K562 (cell line): ENCODE measurements at regions not wholly inside any gene's neighbourhood (a gene's known extent, or its start where the extent isn't known, plus 50 kb on each side); places are given as distances from the start of the nearest gene placed in this dataset.

Experiments used
- ATF7 ChIP-seq: fragments of 450-650 bp; IDR thresholded peaks from 2 replicates; pipeline ENCODE4 v1.7.1; 2014; ENCODE audit warnings: mild to moderate bottlenecking, moderate library complexity
- CEBPG ChIP-seq, 3 experiments: fragments of 200-800 bp in 1 of 3; sonication (Bioruptor generic) in 1 of 3; sonication (generic) in 1 of 3; formaldehyde crosslinking in 1 of 3; IDR thresholded peaks in 2 of 3; conservative IDR thresholded peaks in 1 of 3; 2 replicates each; pipeline versions ENCODE4 v1.6.1 to v1.8.0; 2016 to 2022; ENCODE audit warnings: missing compliant biosample characterization in 2 of 3, missing genetic modification characterization in 2 of 3, mild to moderate bottlenecking in 1 of 3, missing genetic modification reagents in 1 of 3
- CUX1 ChIP-seq: fragments of 200-800 bp; sonication (Bioruptor generic); IDR thresholded peaks from 2 replicates; pipeline ENCODE4 v1.6.1; 2016; ENCODE audit warnings: missing genetic modification characterization, missing compliant biosample characterization
- ELF4 ChIP-seq: fragments of 450-650 bp; formaldehyde crosslinking; IDR thresholded peaks from 2 replicates; pipeline ENCODE4 v1.4.0; 2022; ENCODE audit warnings: missing genetic modification characterization
- HMBOX1 ChIP-seq: sonication (generic); IDR thresholded peaks from 2 replicates; pipeline ENCODE4 v1.6.1; 2016
- KDM2B ChIP-seq: fragments of 250-450 bp; sonication (Bioruptor Pico); IDR thresholded peaks from 2 replicates; pipeline ENCODE4 v1.8.0; 2021; ENCODE audit warnings: mild to moderate bottlenecking, moderate library complexity
- MCM2 ChIP-seq: fragments of 450-650 bp; IDR thresholded peaks from 2 replicates; pipeline ENCODE4 v1.6.1; 2017; ENCODE audit warnings: low read depth, mild to moderate bottlenecking
- MCM7 ChIP-seq, 2 experiments: fragments of 450-650 bp; IDR thresholded peaks; 2 replicates each; pipeline ENCODE4 v1.6.1; 2016 to 2018
- MTA1 ChIP-seq: fragments of 450-650 bp; IDR thresholded peaks from 2 replicates; pipeline ENCODE4 v1.6.1; 2017; ENCODE audit warnings: borderline replicate concordance
- NR0B1 ChIP-seq: fragments of 450-650 bp; IDR thresholded peaks from one replicate; pipeline ENCODE4 v1.6.1; 2018; ENCODE audit warnings: mild to moderate bottlenecking, moderate library complexity; ENCODE audit not compliant: partially characterized antibody
- RCOR1 ChIP-seq, 2 experiments: IDR thresholded peaks; 2 replicates each; pipeline ENCODE4 v1.6.1; 2012; ENCODE audit warnings: low read depth in 2 of 2, low read length in 2 of 2, borderline replicate concordance in 1 of 2, improper control_type of control experiment in 1 of 2
- SMAD4 ChIP-seq: fragments of 250-450 bp; sonication (Bioruptor Pico); conservative IDR thresholded peaks from 2 replicates; pipeline ENCODE4 v1.8.0; 2021; ENCODE audit warnings: inconsistent platforms, mild to moderate bottlenecking, moderate library complexity
- TFAP4 ChIP-seq: sonication (generic); formaldehyde crosslinking; IDR thresholded peaks from 2 replicates; pipeline ENCODE4 v1.8.0; 2022; ENCODE audit warnings: missing genetic modification reagents, mild to moderate bottlenecking, moderate library complexity, borderline replicate concordance
- TRIM28 ChIP-seq: fragments of 450-650 bp; IDR thresholded peaks from 2 replicates; pipeline ENCODE4 v1.6.1; 2017
- WHSC1 ChIP-seq: IDR thresholded peaks from one replicate; pipeline ENCODE4 v1.6.1; 2012; ENCODE audit warnings: low read length, control low read depth, inconsistent platforms
- ZNF12 ChIP-seq: sonication (generic); formaldehyde crosslinking; IDR thresholded peaks from 2 replicates; pipeline ENCODE4 v1.4.0; 2020; ENCODE audit warnings: mild to moderate bottlenecking, missing genetic modification reagents
- ZNF3 ChIP-seq: fragments of 250-450 bp; sonication (Bioruptor Pico); IDR thresholded peaks from 2 replicates; pipeline ENCODE4 v1.5.0; 2021; ENCODE audit warnings: mild to moderate bottlenecking, moderate library complexity
- ZNF311 ChIP-seq: fragments of 250-450 bp; sonication (Bioruptor Pico); IDR thresholded peaks from 2 replicates; pipeline ENCODE4 v1.4.0; 2020; ENCODE audit warnings: mild to moderate bottlenecking, moderate library complexity
- ZNF639 ChIP-seq, 2 experiments: fragments of 200-800 bp in 1 of 2; sonication (Bioruptor generic) in 1 of 2; sonication (generic) in 1 of 2; formaldehyde crosslinking in 1 of 2; IDR thresholded peaks in 1 of 2; conservative IDR thresholded peaks in 1 of 2; 2 replicates each; pipeline versions ENCODE4 v1.5.0 to v1.6.1; 2016 to 2020; ENCODE audit warnings: missing compliant biosample characterization in 1 of 2, missing genetic modification characterization in 1 of 2, missing genetic modification reagents in 1 of 2
- ZNF717 ChIP-seq: fragments of 250-450 bp; sonication (Bioruptor Pico); IDR thresholded peaks from 2 replicates; pipeline ENCODE4 v1.5.0; 2021

GRCh38 chr18:55119434-55119833, 160.2 kb upstream of the CCDC68 start (continued):
- TF ChIP-seq MCM2 (no peak), ZNF717 (no peak), MCM7 (IDR thresholded peaks at IDR 0.05) (no peak), MTA1 (0 out of 2 replicates have a peak, but pooled peaks have one; percentile 26), TFAP4 (CRISPR knock-in tag) (no peak), WHSC1 (no peak), ZNF639 (CRISPR knock-in tag; conservative IDR thresholded peaks at IDR 0.05 in 1 of 2, IDR thresholded peaks at IDR 0.05 in 1 of 2) (peak in 1 of 2 experiments; percentile 25; a peak in 1 of 4 replicates), KDM2B (CRISPR knock-in tag) (no peak), TRIM28 (peak; percentile 80), SMAD4 (peak; percentile 69), HMBOX1 (no peak), ELF4 (no peak), ATF7 (no peak), NR0B1 (no peak), ZNF3 (CRISPR knock-in tag) (no peak), ZNF12 (no peak), CEBPG (CRISPR knock-in tag; IDR thresholded peaks at IDR 0.05) (no peak), CEBPG (tag; conservative IDR thresholded peaks at IDR 0.05 in 1 of 2, IDR thresholded peaks at IDR 0.05 in 1 of 2) (no peak), CUX1 (CRISPR knock-in tag) (no peak), ZNF311 (CRISPR knock-in tag) (no peak), RCOR1 (IDR thresholded peaks at IDR 0.05; ENCODE audit: borderline replicate concordance in 1 of 2, low read depth in 2 of 2, low read length in 2 of 2) (peak; percentile 19 to 86; a peak in 3 of 4 replicates)
